ENCODE measurements at regions not wholly inside any gene's neighbourhood (a gene's known extent, or its start where the extent isn't known, plus 50 kb on each side); places are given as distances from the start of the nearest gene placed in this dataset.

- TF ChIP-seq CTCF (conservative IDR thresholded peaks at IDR 0.05; ENCODE audit: low read depth in 2 of 2) (no peak), EZH2 (IDR thresholded peaks at IDR 0.05; ENCODE audit: low read depth, unreplicated experiment) (no peak), CREB1 (CRISPR knock-in tag; IDR thresholded peaks at IDR 0.05; ENCODE audit: low read depth) (no peak), EZH2phosphoT487 (IDR thresholded peaks at IDR 0.05; ENCODE audit: unreplicated experiment) (no peak), ETS1 (IDR thresholded peaks at IDR 0.05) (no peak), JUNB (IDR thresholded peaks at IDR 0.05; ENCODE audit: unreplicated experiment) (no peak), POLR2AphosphoS5 (IDR thresholded peaks at IDR 0.05; ENCODE audit: low read depth) (no peak), ZNF331 (CRISPR knock-in tag; IDR thresholded peaks at IDR 0.05; ENCODE audit: low read depth) (no peak), NANOG (IDR thresholded peaks at IDR 0.05; ENCODE audit: borderline replicate concordance) (no peak)
- TF ChIP-seq, protein P1, sequence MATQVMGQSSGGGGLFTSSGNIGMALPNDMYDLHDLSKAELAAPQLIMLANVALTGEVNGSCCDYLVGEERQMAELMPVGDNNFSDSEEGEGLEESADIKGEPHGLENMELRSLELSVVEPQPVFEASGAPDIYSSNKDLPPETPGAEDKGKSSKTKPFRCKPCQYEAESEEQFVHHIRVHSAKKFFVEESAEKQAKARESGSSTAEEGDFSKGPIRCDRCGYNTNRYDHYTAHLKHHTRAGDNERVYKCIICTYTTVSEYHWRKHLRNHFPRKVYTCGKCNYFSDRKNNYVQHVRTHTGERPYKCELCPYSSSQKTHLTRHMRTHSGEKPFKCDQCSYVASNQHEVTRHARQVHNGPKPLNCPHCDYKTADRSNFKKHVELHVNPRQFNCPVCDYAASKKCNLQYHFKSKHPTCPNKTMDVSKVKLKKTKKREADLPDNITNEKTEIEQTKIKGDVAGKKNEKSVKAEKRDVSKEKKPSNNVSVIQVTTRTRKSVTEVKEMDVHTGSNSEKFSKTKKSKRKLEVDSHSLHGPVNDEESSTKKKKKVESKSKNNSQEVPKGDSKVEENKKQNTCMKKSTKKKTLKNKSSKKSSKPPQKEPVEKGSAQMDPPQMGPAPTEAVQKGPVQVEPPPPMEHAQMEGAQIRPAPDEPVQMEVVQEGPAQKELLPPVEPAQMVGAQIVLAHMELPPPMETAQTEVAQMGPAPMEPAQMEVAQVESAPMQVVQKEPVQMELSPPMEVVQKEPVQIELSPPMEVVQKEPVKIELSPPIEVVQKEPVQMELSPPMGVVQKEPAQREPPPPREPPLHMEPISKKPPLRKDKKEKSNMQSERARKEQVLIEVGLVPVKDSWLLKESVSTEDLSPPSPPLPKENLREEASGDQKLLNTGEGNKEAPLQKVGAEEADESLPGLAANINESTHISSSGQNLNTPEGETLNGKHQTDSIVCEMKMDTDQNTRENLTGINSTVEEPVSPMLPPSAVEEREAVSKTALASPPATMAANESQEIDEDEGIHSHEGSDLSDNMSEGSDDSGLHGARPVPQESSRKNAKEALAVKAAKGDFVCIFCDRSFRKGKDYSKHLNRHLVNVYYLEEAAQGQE (IDR thresholded peaks at IDR 0.05; ENCODE audit: unreplicated experiment), result no peak
Observed at GRCh38 chr3:144660186-144660585, 688.6 kb downstream of the DIPK2A start.
